ENCODE measurements at regions not wholly inside any gene's neighbourhood (a gene's known extent, or its start where the extent isn't known, plus 50 kb on each side); places are given as distances from the start of the nearest gene placed in this dataset.

GRCh38 chr20:40320517-40321011 is 368.5 kb downstream of the MAFB start:
- DNase-seq (ENCODE audit: low read depth, low spot score) = no peak

GRCh38 chr20:40319741-40320516 is 369.1 kb downstream of the MAFB start:
- DNase-seq (ENCODE audit: low read depth, low spot score) = no peak

GRCh38 chr20:40319056-40319455 is 370.0 kb downstream of the MAFB start:
- no peak for DNase-seq (ENCODE audit: low read depth, low spot score)

GRCh38 chr20:40317156-40317790 is 371.8 kb downstream of the MAFB start:
- DNase-seq (ENCODE audit: low read depth, low spot score) = no peak

- no peak for DNase-seq (ENCODE audit: low read depth, low spot score)
Observed at GRCh38 chr20:40314278-40314677, 374.8 kb downstream of the MAFB start.

- DNase-seq (ENCODE audit: low read depth, low spot score) = no peak
Observed at GRCh38 chr20:40313730-40314129, 375.3 kb downstream of the MAFB start.

- DNase-seq (ENCODE audit: low read depth, low spot score) = no peak
Observed at GRCh38 chr20:40309731-40310130, 379.3 kb downstream of the MAFB start.

- no peak for DNase-seq (ENCODE audit: low read depth, low spot score)
Observed at GRCh38 chr20:40307997-40308396, 381.0 kb downstream of the MAFB start.

- no peak for DNase-seq (ENCODE audit: low read depth, low spot score)
Observed at GRCh38 chr20:40307268-40307667, 381.8 kb downstream of the MAFB start.

- DNase-seq (ENCODE audit: low read depth, low spot score) = no peak
Observed at GRCh38 chr20:40305303-40305702, 383.7 kb downstream of the MAFB start.

GRCh38 chr20:40304119-40304613 is 384.9 kb downstream of the MAFB start:
- no peak for DNase-seq (ENCODE audit: low read depth, low spot score)

- DNase-seq (ENCODE audit: low read depth, low spot score) = no peak
Observed at GRCh38 chr20:40294747-40295146, 394.3 kb downstream of the MAFB start.

GRCh38 chr20:40294175-40294574 is 394.9 kb downstream of the MAFB start:
- DNase-seq (ENCODE audit: low read depth, low spot score) = no peak

- DNase-seq (ENCODE audit: low read depth, low spot score) = no peak
Observed at GRCh38 chr20:40293740-40294139, 395.3 kb downstream of the MAFB start.

GRCh38 chr20:40291493-40292135 is 397.4 kb downstream of the MAFB start:
- DNase-seq (ENCODE audit: low read depth, low spot score) = no peak

- no peak for DNase-seq (ENCODE audit: low read depth, low spot score)
Observed at GRCh38 chr20:40287683-40288082, 401.4 kb downstream of the MAFB start.

GRCh38 chr20:40286975-40287531 is 402.0 kb downstream of the MAFB start:
- peak; percentile 22 for DNase-seq (ENCODE audit: low read depth, low spot score)

- DNase-seq (ENCODE audit: low read depth, low spot score) = no peak
Observed at GRCh38 chr20:40284611-40285010, 404.4 kb downstream of the MAFB start.

- no peak for DNase-seq (ENCODE audit: low read depth, low spot score)
Observed at GRCh38 chr20:40283689-40284088, 405.3 kb downstream of the MAFB start.

- DNase-seq (ENCODE audit: low read depth, low spot score) = no peak
Observed at GRCh38 chr20:40282941-40283340, 406.1 kb downstream of the MAFB start.

GRCh38 chr20:40282541-40282940 is 406.5 kb downstream of the MAFB start:
- no peak for DNase-seq (ENCODE audit: low read depth, low spot score)

GRCh38 chr20:40280616-40281015 is 408.4 kb downstream of the MAFB start:
- DNase-seq (ENCODE audit: low read depth, low spot score) = no peak
